T-helper 1 cell (primary cell): ENCODE measurements at regions not wholly inside any gene's neighbourhood (a gene's known extent, or its start where the extent isn't known, plus 50 kb on each side); places are given as distances from the start of the nearest gene placed in this dataset.
A peak's percentile ranks its signal among the peaks of the same experiment; 100 is the strongest.
"Not testable (repeated sequence)": the region's sequence is repeated elsewhere in the genome, so short reads cannot be mapped to it uniquely, and the experiment has no call there.

ENCODE experiments used
- DNase-seq, 5 donors: peaks; one replicate each; pipeline ENCODE4 v3.0.0-alpha.2; 2012 to 2020

GRCh38 chr6:71007298-71007697 is 50.4 kb upstream of the B3GAT2 start:
- DNase-seq = not testable (repeated sequence)

- no peak for DNase-seq
Measured at GRCh38 chr6:71011871-71012371, 55.1 kb upstream of the B3GAT2 start.

GRCh38 chr6:71012866-71013469 is 56.1 kb upstream of the B3GAT2 start:
- DNase-seq = peak in 2 of 5 donors; percentile 5 to 35

- no peak for DNase-seq
Measured at GRCh38 chr6:71015392-71015791, 58.5 kb upstream of the B3GAT2 start.

GRCh38 chr6:71028236-71028876 is 71.5 kb upstream of the B3GAT2 start:
- no peak for DNase-seq

DNA sequence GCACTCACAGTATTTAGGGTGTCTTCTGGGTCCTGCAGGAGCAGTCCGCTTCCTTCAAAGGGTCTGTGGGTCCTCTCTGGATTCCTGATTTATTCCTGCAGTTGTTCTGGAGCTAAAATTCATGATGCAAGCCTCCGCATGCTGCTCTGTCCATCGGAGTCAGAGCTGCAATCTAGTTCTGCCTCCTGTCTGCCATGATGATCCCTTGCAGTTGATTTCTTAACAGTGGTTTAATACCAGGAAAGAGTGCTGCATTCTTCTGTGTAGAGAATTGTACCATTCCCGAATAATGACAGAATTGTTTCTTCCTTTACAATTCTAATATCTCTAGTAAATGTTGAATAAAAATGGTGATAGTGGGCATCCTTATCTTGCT is 72.0 kb upstream of the B3GAT2 start:
- DNase-seq = no peak

DNA sequence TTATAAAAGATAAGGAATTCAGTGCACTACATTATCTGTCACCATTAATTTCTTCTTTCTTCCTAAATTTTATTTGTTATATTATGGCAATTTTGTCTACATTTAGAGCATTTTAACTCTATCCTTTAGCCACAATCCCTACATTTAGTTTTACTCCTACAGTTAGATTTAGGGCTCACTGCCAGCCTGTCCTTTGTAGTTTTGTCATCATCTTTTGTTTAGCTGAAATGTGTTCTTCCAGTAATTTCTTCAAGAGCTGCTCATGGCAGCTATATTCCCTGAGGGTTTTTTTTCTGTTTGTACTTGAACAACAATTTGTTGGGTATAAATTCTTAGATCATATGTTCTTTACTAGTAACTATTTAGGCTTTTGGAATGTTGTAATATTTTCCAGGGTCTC is 72.7 kb upstream of the B3GAT2 start:
- no peak for DNase-seq

DNA sequence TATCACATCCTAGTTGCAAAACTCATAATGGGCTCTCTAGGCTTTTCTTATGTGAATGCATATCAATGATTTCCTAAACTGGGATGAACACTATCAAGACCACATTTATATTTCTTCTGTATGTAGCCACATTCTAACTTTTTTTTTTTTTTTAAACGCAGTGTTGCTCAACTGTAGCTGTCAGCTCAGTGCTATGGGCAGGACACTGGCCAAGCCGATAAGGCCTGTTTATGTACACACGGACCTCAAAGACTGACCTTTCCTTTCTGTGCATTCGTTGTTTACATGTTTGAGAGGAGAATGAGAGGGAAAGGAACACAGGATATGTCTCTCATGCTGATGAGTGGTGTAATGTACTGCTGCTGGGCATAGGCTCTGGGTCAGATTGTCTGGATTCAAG is 75.1 kb upstream of the B3GAT2 start:
- DNase-seq = no peak

- DNase-seq = no peak
Measured at GRCh38 chr6:71033171-71033570, 76.3 kb upstream of the B3GAT2 start.

GRCh38 chr6:71033890-71034289 is 77.0 kb upstream of the B3GAT2 start:
- DNase-seq = no peak

- DNase-seq = no peak
Measured at GRCh38 chr6:71034563-71035345, 77.9 kb upstream of the B3GAT2 start.

DNA sequence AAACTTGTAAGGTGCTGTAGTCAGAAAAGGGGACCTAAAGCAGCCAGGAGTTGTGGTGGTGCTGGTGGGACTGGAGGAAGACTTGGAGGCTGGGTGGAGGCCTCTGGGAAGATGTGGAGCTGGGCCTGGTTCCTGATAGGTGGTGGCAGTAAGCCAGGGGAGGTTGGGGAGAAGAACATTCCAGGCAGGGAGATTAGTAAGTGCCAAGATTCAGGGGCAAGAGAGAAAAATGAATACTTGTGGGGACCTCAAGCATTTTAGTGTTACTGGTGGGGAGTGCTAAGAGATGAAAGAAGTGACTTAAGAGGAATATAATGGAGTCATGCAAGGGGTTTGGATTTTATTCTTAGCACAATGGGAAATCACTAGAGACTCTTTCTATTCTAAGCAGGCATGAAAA is 79.0 kb upstream of the B3GAT2 start:
- DNase-seq = no peak

- no peak for DNase-seq
Measured at GRCh38 chr6:71038711-71039344, 82.0 kb upstream of the B3GAT2 start.

- no peak for DNase-seq
Measured at GRCh38 chr6:71040043-71040442, 83.2 kb upstream of the B3GAT2 start.

DNA sequence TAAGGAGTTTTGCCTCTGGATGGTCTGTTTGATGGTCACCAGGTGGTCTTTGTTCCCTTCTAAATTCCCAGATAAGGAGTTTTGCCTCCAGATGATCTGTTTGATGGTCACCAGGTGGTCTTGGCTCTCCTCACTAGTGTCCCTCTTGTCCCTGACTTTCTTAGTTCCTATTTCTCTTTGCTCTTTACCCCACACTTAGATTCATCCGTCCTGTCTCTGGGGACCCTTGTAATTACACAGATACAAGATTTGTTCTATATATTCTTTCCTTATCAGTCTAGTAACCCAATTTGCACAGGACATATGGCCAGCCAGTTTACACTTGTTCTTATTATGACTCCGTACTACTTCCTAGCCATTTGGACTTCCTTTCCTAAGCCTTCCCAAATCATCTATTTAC is 84.0 kb upstream of the B3GAT2 start:
- DNase-seq = no peak

DNA sequence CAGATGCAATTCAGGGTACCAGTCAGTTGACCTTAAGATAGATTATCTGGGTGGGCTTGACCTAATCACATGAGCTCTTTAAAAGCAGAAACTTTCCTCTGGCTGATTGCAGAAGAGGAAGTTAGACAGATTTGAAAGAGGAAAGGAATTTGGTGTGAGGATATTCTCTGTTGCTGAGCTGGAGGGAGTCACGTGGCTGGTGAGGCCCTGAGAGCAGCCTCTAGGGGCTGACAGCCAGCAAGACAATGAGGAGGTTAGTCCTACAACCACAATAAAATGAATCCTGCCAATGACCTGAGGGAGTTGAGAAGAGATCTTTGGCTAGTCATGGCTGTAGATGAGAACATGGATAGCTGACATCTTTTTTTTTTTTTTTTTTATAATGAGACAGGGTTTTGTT is 87.0 kb upstream of the B3GAT2 start:
- DNase-seq = no peak

GRCh38 chr6:71044753-71045152 is 87.9 kb upstream of the B3GAT2 start:
- DNase-seq = no peak

GRCh38 chr6:71045296-71045695 is 88.4 kb upstream of the B3GAT2 start:
- no peak for DNase-seq

GRCh38 chr6:71047417-71047816 is 90.6 kb upstream of the B3GAT2 start:
- DNase-seq = no peak

DNA sequence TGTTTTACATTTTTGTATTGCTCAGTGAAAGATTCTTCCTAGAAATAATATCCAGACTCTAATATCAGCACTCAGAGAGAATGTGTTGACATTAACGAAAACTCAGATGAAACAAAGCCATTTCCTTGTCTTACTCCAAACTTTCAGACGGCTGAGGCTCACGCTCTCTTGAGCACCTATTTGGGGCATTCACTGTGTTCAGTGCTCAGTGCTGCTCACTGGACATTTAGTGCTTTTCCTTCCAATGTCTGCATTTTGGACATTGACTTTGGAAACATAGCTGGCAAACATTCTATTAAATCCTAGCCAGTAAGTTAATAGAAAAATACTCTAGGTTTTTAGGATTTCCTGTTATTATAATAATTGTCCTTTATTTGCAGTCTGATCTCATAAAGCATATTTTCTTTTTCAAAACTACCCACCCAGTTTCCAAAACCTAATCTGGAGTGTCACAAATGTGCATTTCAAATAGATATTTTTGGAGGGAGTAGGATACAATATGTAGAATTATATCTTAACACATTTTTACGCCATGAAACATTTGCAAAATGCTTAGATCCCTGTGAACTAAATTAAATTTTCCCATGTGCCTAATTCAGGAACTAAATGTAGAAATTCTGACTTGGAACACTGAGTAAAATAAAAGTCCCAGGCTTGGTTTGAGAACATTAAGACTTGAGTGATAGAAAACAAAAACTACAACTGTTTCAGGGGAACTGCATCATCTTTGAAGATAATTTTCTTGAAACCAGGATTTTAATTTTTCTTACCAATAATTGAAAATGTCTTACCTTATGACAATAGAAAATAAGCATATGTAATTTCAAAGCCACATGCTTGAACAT is 91.7 kb upstream of the B3GAT2 start:
- no peak for DNase-seq

- no peak for DNase-seq
Measured at GRCh38 chr6:71049198-71049770, 92.4 kb upstream of the B3GAT2 start.

DNA sequence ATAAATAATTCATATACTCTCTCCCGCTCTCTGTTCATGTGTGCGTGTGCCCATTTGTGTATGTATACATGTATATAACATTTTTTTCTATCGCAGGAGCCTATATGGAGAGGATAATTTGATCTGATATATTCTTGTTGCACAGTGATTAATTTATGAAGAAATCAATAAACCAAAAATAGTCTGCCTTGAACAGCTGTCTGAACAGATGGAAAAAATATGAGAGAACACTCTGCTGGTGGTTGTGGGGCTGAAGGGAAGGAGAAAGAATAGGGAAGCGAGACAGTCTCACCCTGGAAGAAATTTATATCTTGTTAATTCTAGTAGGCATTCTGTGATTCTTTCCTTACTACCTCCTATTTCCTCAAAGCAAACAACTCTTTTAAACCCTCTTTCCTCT is 96.6 kb upstream of the B3GAT2 start:
- DNase-seq = no peak
